Amygdala (tissue), 56 donors: ENCODE measurements at regions not wholly inside any gene's neighbourhood (a gene's known extent, or its start where the extent isn't known, plus 50 kb on each side); places are given as distances from the start of the nearest gene placed in this dataset.
"Not testable (repeated sequence)": the region's sequence is repeated elsewhere in the genome, so short reads cannot be mapped to it uniquely, and the experiment has no call there.

Experiments used
- DNase-seq, 56 donors: peaks; one replicate each; lab custom pipeline; 2025; lab: John Stamatoyannopoulos, UW

DNA sequence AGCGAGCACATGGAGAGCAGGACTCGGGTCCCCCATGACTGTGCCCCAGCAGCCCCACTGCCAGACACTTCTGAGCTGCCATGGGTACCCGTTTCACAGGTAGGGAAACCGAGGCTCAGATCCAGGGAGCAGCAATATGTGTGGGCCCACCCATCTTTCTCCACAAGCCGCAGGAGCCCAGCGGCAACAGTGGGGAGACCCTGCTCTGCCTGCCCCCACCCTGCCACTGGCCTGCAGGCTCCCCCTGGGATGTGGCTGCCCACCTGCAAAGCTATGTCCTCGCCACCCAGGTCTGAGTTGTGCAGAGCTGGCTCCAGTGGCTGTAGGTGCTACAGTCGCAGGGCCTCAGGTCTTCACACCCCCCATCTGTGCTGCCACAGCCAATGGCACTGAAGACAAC lies 50.6 kb upstream of the C1QTNF9B start:
- DNase-seq = no peak

GRCh38 chr13:23949200-23949599 lies 51.9 kb upstream of the C1QTNF9B start:
- no peak for DNase-seq

DNA sequence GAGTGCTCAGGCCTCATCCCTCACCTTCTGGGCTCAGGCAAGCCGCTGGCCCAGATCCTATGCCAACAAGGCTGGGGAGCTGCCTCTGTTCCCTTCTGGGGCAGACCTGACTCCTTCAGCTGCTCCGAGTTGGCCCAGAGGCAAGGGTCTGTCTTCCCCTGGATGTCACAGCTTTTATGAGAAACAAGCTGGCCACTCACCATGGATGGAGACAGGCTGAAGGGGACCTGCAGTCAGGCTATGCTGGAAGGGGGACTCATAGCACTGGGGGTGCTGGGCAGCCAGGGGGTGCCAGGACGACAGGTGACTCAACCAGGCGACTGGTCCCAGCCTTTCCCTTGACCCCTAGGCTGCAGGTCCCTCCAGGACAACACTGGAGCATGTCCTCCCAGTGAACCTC lies 52.4 kb upstream of the C1QTNF9B start:
- DNase-seq = no peak

GRCh38 chr13:23950736-23951510 lies 53.6 kb upstream of the C1QTNF9B start:
- DNase-seq = no peak

DNA sequence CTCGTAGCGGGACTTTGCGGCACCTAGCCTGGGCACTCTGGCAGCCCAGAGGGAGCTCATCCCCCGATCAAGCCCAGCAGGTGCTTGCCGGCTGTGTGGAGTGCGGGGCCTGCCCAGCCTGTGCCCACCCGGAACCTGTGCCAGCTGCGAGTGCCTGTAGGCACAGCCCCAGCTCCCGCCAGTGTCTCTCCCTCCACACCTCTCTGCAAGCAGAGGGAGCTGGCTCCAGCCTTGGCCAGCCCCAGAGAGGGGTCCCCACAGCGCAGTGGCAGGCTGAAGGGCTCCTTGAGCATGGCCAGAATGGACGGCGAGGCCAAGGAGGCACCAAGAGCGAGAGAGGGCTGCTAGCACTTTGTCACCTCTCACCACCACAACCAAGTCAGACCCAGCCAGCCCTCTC lies 55.5 kb upstream of the C1QTNF9B start:
- DNase-seq = no peak

GRCh38 chr13:23953860-23954512 lies 56.7 kb upstream of the C1QTNF9B start:
- no peak for DNase-seq

DNA sequence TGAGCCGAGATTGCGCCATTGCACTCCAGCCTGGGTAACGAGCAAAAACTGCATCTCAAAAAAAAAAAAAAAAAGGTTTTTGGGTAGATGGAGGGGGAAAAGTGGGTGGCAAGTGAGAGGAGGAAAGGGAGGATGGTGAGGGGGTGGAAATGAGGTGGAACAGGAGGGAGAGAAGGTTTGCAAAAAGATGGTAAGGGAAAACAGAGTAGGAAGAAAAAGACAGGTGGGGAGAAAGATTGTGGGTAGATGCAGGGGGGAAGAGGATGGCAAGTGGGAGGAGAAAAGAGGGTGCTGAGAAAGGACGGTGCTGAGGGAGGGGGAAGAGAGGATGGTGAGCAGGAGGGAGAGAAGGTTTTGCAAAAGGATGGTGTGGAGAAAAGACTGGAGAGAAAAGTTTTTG lies 57.8 kb upstream of the C1QTNF9B start:
- no peak for DNase-seq

DNA sequence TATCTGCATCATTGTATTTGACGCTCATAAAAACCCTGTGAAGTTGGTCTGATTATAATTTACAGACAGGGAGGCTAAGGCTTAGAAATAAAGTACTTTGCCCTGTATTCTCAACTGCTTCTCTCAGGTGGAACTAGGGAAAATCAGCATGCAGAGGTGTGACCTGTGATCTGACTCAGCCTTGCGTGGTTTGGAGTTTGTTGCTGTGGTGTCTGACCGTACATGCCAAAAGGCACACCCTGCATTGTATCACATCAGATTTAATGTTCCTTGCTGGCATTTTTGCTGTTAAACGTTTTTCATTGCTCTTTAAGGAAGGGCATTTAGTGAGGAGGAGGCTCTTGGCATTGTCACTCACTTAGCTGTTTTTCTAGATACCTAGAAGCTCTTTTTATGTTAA lies 58.8 kb upstream of the C1QTNF9B start:
- no peak for DNase-seq

- DNase-seq = no peak
Measured at GRCh38 chr13:23957981-23958380, 60.7 kb upstream of the C1QTNF9B start.

DNA sequence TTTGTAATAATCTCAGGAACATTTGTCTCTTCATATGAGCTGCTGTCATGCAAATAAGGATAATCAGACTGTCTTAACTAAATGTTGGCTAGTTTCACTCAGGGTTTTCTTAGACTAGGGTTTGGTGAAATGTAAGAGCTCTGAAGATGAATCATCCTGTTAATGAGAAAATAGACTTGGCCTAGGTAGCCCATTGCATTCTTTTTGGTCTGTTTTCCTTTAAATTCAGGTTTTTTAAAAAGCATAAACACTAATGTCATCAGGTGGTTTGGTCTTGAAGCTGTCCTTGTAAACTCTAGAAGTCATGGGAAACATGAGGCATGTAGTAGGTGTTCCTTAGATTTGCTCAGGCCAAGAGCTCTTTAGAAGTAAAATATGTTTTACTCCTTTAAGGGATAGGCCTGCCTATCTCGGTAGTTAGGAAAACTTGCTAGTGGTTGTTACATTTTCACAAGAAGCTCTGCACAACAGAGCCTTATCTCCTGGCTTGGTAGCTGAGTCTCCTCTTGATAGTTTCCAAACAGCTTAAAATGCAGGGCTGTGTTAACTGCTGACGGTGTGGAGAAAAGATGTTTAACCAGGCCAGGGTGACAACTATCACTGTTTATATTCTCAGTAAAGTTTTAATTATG lies 62.0 kb upstream of the C1QTNF9B start:
- DNase-seq = no peak

DNA sequence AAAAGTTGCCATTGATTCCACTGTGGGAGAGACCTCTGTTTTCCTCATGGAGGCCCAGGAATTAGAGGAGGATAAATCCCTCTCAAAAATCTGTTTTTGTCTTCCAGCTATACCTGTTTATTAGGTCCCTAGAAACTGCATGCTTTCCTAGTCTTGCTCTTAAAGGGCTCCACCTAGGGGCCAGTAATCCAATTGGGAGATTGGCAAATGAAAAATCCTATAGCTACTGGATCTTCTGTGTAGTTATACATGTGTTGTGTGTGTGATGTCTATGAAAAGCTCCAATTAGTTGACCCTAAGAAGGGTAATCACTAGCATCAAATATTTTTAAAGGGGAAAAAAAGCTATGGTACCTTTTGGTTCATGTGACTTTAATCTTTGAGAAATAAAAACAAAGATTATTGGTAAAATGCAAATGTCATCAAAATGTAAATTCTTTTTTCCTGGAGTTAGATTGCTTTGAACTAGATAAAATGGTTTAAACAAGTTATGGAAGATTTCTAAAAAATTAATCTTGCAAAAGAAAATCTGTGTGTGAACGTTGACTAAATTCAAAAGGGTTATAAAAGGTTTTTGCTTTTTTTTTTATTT lies 63.4 kb upstream of the C1QTNF9B start:
- peak in 4 of 56 donors; percentile 9 to 33 (median 22) for DNase-seq

DNA sequence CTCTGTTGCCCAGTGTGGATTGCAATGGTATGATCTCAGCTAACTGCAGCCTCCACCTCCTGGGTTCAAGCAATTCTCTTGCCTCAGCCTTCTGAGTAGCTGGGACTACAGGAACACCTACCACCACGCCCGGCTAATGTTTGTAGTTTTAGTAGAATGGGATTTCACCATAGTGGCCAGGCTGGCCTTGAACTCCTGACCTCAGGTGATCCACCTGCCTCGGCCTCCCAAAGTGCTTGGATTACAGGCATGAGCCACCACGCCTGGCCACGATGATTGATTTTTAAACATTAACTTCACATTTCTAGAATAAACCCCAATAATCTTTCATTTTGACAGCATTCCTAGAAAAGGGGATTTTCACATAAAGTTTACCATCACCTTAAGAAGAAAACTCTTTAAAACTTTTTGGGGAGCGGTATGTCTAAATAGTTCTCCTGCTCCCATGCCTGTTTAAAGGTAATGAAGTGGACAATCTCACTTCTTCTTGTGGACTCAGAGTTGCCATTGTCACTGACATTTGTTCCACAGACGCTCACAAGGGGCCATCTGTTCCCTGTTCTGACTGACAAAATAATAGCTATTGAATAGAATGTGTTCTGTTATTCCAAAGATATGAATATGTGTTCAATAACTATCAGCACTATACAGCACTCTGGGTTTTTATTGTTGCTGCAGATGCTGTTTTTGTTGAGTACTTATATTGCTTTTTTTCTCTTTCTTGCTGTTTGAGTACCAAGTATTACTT lies 66.1 kb upstream of the C1QTNF9B start:
- no peak for DNase-seq

GRCh38 chr13:23963947-23964346 lies 66.6 kb upstream of the C1QTNF9B start:
- no peak for DNase-seq

DNA sequence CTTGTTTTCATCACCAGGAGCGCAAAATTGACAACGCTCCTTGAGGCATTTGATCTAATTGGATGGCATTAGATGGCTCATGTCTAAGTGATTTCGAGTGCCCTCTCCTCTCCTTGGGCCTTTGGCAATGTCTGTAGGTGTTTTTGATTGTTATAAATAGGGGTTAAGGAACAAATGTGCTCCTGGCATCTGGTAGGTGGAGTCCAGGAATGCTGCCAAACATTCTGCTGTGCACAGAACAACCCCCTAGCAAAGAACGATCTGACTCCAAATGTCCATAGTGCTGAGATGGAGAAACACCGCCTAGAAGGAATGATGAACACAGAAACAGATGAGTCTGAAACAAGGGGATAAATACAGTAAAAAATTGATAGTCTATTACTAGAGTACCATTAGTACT lies 68.0 kb upstream of the C1QTNF9B start:
- no peak for DNase-seq

DNA sequence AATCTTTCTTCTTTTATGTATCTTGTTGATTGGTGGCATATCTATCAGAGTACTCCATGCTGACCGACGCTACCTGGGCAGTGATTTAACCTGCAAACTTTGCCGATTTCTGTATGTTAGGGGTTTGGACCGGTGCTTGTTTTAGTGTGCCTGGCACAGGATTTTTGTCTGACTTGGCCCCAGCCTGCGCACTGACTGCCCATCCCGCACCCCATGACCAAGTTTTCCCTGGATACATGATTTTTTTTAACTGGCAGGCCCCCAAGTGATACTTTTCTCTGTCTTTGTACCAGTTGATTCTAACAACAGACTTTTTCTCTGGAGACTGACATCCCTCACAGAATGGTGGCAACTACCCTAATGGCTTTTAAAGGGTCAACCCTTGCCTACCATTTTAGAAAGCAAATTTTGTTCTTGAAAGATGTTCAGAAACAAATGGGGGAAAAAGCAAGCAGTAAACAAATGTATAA lies 69.0 kb upstream of the C1QTNF9B start:
- no peak for DNase-seq

DNA sequence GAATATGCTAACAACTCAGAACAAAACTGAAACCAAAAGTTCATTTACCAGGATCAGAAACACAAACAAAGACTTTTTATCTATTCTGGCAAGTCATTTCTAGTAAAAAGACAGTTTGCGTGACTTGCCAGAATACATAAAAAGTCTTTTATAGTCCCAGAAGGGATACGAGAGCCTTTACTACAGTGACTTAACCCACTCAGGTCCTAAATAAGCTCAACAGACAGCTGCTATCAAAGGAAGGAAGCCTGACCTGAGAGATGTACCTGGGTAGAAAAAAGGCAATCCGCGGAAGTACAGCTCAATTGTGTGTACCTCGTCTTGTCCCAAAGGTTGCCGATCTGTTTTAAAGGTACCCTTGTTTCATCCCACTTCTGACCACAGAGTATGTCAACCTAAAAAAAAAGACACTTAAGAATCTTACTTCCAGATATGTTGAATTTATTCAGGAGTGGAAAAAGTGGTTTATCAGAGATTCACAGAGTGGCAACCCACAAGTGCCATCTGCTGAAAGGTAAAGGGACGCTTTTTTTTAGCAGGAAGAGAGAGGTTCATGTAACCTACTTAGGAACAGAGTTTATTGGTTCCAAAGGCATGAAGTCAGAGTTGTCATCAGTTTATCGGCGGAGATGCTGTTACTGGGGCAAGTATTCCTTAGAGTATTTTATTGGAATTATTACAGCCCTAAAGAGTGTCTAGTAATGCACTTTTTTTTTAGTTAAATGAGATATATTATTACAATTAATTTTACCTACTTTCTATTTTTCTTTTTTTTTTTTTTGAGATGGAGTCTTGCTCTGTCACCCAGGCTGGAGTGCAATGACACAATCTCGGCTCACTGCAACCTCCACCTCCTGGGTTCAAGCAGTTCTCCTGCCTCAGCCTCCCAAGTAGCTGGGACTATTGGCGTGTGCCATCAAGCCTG lies 69.7 kb upstream of the C1QTNF9B start:
- DNase-seq = peak in 1 of 56 donors; percentile 11

GRCh38 chr13:23967792-23968191 lies 70.5 kb upstream of the C1QTNF9B start:
- not testable (repeated sequence) for DNase-seq

- DNase-seq = no peak
Measured at GRCh38 chr13:23969647-23970046, 72.3 kb upstream of the C1QTNF9B start.
